ENCODE measurements at regions not wholly inside any gene's neighbourhood (a gene's known extent, or its start where the extent isn't known, plus 50 kb on each side); places are given as distances from the start of the nearest gene placed in this dataset.

DNA sequence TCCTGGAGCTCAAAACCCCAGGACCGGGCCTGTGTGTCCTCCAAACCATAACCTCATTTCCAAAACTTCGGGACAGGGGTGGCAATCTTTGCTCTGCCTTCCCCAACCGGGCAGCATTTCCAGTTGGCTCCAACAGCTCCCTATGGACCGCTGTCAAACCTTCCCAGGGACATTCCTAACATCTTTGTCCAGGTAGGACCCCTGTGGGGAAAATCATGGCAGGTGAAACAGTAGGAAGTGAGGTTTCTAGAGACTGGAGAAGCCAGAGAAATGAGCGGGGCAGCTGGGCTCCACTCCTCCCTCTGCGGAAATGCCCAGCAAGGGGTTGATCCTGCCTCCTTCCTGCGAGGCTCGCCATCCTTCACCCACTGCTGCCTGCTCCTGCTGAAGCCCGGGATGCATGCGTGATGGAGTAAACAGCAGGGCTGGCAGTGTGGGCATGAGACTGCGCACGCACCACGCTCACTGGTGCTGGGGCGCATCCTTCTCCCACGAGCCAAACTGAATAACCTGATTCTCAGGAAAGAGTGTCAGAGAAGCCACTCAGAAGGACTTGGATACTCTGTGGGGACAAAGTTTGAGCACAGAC is 136.4 kb downstream of the BUD13 start:
- TF ChIP-seq, protein P1, sequence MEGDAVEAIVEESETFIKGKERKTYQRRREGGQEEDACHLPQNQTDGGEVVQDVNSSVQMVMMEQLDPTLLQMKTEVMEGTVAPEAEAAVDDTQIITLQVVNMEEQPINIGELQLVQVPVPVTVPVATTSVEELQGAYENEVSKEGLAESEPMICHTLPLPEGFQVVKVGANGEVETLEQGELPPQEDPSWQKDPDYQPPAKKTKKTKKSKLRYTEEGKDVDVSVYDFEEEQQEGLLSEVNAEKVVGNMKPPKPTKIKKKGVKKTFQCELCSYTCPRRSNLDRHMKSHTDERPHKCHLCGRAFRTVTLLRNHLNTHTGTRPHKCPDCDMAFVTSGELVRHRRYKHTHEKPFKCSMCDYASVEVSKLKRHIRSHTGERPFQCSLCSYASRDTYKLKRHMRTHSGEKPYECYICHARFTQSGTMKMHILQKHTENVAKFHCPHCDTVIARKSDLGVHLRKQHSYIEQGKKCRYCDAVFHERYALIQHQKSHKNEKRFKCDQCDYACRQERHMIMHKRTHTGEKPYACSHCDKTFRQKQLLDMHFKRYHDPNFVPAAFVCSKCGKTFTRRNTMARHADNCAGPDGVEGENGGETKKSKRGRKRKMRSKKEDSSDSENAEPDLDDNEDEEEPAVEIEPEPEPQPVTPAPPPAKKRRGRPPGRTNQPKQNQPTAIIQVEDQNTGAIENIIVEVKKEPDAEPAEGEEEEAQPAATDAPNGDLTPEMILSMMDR (IDR thresholded peaks at IDR 0.05) = no peak
- TF ChIP-seq POLR2A (IDR thresholded peaks at IDR 0.05) = no peak
